GM13976 (cell line): ENCODE measurements at regions not wholly inside any gene's neighbourhood (a gene's known extent, or its start where the extent isn't known, plus 50 kb on each side); places are given as distances from the start of the nearest gene placed in this dataset.

Experiments
- DNase-seq: peaks from one replicate; pipeline ENCODE4 v3.0.0; 2012; ENCODE audit warnings: low spot score
- CTCF ChIP-seq: IDR thresholded peaks from 2 replicates; pipeline ENCODE4 v1.5.1; 2012; ENCODE audit warnings: borderline replicate concordance, mild to moderate bottlenecking; ENCODE audit not compliant: insufficient read depth; ENCODE audit errors: extremely low read depth, missing control alignments, control extremely low read depth
- in situ Hi-C: fragments of 300-500 bp; cut with MboI; formaldehyde crosslinking; loops from one replicate; pipeline ENCODE4 v1.12.0; 2022; ENCODE audit warnings: low sequenced_read_pairs, mixed read lengths, inconsistent platforms; ENCODE audit not compliant: unreplicated experiment

GRCh38 chr14:54052696-54053385 lies 96.2 kb upstream of the BMP4 start:
- in situ Hi-C loops, result no loop called here
- no peak for DNase-seq
- TF ChIP-seq CTCF, result no peak

DNA sequence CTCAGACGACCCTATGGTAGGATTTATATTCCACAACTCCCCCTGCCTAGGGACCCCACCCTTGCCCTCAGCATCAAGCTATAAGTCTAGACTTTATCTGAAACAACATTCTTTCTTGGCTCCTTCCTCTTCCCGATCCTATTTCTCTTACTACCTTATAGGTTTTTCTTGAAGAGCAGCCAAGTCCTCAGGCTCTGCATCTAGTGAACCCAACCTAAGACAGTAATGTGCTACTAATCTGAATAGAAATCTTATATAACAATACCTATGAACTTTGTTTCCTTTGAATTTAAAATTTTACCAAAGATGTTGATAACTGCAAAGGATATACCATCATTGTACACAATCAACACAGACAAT lies 96.7 kb upstream of the BMP4 start:
- TF ChIP-seq CTCF, result no peak
- no peak for DNase-seq
- in situ Hi-C loops, result no loop called here

DNA sequence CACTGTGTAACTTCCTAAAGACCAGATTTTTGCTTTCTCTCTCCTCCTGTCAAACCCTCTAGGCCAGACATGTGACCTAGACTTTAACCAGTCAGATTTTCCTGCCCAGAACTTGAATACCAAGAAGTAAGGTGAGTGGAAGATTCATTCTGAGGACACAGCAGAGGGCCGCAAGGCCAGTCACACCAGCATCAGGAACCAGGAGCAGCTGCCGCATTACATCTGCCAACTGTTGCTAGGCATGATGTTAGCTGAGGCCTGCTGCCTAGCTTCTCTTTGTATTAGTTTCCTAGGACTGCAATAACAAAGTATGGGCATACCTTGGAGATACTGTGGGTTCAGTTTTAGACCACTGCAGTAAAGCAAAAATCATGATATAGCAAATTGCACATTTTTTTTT lies 101.9 kb upstream of the BMP4 start:
- DNase-seq, result no peak
- no peak for TF ChIP-seq CTCF
- in situ Hi-C loops, result no loop called here

DNA sequence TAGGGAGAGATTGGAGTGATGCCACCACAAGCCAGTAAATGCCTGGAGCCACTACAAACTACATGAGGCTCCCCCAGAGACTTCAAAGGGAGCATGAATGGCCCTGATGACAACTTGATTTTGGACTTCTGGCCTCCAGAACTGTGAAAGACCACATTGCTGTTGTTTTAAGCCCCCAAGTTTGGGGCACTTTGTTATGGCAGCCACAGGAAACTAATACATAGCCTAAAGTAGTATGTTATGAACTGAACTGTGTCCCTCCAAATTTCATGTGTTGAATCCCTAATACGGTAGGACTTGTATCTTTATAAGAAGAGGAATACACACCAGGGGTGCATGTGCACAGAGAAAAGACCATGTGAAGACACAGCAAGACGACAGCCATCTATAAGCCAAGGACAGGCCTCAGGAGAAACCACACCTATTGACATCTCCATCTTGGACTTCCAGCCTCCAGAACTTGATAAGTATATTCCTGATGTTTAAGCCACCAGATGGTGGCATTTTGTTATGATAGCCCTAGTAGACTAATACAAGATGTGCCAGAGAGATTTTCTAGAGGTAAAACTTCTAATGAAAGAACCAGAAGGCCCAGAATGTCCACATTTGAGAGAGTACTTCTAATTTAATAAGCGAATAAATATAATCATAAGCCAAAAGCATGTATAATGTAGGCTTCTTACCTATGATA lies 127.1 kb upstream of the BMP4 start:
- in situ Hi-C loops, result no loop called here
- TF ChIP-seq CTCF, result no peak
- no peak for DNase-seq

- no peak for TF ChIP-seq CTCF
- no peak for DNase-seq
- in situ Hi-C loops, result no loop called here
These were observed 128.7 kb upstream of the BMP4 start for GRCh38 chr14:54085232-54085761.

DNA sequence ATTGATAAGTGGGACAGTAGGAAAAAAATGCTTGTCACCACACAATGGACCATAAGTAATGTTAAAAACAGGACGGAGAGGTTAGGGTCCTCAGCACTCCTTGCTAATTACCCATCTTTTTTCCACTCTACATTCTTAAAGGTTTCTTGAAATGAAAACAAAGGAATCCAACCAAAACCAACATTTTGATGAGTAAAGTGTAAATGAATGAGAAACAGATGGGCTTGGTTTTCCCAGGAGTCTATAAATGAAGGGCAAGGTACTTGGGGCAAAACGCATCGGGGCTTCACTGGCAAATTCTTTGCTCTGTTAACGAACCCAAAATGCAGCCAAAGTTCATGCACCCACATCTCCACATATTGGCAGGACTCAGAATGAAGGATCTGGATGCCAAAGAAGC lies 129.2 kb upstream of the BMP4 start:
- in situ Hi-C loops, result no loop called here

More for the DNA sequence above, 129.2 kb upstream of the BMP4 start:
- TF ChIP-seq CTCF, result no peak
- no peak for DNase-seq
